Stimulated activated CD4-positive, alpha-beta T cell treated with anti-CD3 and anti-CD28 coated beads, Interleukin-4, amount 100 ng/mL, for 48 hours (primary cell): ENCODE measurements at regions not wholly inside any gene's neighbourhood (a gene's known extent, or its start where the extent isn't known, plus 50 kb on each side); places are given as distances from the start of the nearest gene placed in this dataset.
"Not testable (repeated sequence)": the region's sequence is repeated elsewhere in the genome, so short reads cannot be mapped to it uniquely, and the experiment has no call there.

Source experiments
- DNase-seq, 2 donors: peaks; one replicate each; pipeline ENCODE4 v3.0.0-alpha.2; 2020; ENCODE audit warnings: low read depth in 2 of 2

DNA sequence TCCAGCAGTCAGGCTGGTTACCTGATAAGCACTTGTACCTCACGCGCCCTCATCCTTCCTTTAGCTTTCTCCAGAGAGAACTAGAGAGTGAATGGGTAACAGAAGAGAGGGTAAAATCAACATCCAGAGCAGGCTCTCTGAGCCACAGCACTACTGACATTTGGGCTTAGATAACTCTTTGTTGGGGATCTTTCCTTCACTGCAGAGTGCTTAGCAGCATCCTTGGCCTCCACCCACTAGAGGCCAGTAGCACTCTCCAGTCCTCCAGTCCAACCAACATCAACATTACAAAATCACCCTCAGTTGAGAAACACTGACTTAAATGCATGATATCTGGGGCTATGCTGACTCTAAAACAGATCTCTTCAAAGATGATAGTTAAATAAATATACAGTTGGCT is 220.7 kb downstream of the TACR3 start:
- DNase-seq, result no peak

DNA sequence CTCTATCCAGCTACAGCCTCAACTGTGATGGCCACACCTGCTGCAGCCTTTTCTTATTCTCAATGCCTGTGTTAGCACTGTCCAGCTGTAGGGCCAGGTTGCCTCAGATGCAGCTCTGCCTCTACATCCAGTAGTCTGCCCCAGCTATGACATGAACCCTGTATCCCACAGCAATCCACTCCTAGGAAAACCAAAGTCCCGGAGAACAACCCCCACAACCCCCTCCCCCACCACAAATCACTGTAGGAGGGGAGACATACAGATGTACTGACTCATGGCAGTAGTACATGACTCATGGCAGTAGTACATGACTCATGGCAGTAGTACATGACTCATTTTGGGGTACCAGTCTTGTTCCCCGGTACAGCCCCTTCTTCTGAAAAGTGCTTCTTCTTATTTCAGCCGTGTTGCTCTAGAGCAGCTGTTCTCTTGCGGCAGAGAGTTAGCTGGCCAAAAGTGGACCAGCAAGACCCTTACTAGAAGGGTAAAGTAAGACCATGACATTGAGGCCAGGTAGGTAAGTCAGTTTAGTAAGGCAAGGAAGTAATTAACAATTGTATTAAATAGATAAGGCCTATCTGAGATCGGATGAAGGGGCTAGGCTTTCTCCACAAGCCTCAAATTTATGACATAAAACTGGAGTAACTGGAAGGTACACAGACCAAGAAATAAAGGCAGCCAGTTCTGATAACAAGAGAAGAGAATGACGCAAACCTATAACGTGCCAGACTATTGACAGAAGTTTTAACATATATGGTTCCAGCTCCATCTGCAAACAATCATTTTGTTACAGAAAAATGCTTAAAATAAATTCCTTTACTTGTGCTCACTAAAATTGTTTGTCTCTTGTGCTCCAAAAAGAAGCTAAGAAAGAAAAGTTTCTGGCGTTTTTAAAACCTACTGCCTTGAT is 221.4 kb downstream of the TACR3 start:
- peak in 1 of 2 donors; percentile 2 for DNase-seq

DNA sequence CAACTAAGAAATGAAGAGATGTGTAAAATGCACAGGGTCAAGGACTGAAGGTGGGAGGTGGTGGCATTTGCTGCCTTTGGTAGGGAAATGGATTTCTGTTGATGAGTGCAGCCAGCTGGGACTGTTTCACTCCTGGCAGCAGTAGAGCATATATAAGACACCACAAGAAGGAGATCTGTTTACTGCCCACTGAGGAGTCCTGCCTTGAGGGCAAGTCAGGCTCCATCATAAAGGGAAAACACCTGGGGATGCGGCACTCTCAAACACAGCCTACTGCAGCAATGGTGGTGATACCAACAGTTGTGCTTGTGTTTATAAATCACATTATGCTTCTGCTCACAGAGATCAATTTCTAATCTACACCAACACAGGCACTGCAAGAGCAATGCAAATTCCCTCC is 222.1 kb downstream of the TACR3 start:
- no peak for DNase-seq

DNA sequence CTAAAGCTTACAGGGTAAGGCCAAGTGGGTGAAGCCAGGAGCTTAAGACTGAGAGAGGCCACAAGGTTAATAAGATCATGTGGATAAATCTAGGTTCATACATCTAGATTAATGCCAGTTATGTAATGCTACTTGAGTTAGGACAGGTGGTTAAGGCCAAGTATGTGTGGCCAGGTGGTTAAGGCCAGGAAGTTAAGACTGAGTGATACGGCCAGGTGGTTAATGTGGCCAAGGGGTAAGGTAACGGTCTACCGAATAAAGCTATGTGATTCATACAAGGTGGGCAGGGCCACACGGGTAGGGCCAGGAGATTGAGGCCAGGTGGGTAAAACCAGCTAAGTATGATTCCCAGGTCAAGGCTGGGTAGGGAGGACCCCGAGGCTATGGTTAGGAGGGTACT is 223.0 kb downstream of the TACR3 start:
- no peak for DNase-seq

DNA sequence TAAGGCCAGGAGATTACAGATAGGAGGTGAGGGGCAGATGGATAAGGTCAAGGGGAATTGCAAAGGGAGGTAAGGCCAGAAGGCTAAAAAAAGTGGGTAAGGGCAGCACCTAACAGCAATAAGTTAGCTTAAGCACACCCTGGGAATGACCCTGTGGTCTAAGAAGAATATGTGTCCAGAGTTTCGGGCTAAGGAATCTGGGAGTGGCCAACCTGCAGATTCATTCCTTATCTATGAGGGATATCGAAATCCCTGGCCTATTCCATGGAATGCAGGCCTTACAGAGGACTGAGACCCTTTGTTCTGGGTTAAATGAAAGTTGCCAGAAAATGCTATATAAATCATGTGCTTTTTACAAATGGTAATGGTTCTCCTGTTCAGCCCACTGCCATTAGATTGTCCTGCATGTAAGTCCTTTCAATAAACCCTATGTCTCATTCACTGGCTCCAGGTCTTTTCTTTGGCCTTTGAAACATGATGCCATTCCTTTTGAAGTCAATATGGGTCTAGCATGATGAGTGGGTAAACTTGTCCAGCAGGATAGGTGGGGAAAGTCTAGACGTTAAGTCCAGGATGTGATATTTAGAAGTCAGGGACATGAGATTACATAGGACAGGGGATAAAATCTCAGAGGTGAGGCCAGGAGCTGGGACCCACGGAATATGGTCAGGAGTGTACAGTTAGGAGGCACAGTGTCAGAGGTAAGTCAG is 226.2 kb downstream of the TACR3 start:
- no peak for DNase-seq

DNA sequence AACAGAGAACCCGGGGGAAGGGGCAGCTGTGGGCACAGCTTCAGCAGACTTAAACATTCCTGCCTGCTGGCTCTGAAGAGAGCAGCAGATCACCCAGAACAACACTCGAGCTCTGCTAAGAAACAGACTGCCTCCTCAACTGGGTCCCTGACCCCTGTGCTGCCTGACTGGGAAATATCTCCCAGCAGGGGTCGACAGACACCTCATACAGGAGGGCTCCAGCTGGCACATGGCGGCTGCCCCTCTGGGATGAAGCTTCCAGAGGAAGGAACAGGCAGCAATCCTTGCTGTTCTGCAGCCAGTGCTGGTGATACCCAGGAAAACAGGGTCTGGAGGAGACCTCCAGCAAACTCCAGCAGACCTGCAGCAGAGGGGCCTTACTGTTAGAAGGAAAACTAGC is 234.5 kb downstream of the TACR3 start:
- DNase-seq, result not testable (repeated sequence)

DNA sequence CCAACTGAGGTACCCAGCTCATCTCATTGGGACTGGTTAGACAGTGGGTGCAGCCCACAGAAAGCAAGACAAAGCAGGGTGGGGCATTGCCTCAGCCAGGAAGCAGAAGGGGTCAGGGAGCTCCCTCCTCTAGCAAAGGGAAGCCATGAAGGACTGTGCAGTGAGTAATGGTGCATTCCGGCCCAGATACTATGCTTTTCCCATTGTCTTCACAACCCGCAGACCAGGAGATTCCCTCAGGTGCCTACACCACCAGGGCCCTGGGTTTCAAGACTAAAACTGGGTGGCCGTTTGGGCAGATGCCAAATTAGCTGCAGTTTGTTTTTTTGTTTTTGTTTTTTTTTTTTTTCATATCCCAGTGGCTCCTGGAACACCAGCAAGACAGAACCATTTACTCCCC is 235.3 kb downstream of the TACR3 start:
- DNase-seq, result no peak

DNA sequence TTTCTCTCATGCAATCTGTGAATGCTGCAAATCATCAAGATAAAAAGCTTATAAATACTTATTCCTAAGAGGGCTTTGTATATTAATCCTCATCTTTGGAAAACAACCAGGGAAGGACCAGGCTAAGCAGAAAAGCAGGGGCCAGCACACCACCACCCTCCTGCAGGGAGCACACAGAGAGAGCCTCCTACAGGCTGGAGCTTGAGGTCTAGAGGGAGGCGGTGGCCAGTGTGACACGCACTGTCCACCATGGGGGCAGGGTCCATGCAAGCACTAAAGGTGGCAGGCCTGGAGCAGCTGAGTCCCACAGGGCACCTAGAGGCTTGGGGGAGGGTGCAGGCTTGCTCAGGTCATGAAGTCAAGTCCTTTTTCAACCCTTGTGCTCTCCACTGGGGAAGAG is 236.9 kb downstream of the TACR3 start:
- no peak for DNase-seq

DNA sequence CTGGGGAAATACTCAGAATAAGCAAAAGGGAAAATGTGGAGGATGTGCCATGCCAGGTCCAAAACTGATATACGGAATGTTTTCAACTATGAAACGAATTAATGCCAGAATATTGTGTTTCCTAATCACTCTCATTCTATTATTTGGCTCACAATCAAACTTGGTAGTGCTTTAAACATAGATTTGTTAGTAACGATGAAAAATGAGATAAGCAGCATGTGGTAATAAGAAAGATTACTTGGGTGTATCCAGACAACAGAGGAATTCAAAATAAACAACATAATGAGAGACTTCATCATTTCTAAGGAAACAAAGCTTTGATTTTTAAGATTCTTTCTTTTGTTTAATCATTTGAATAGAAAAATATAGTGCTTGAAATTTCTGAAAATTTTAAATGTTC is 237.3 kb downstream of the TACR3 start:
- DNase-seq, result no peak

DNA sequence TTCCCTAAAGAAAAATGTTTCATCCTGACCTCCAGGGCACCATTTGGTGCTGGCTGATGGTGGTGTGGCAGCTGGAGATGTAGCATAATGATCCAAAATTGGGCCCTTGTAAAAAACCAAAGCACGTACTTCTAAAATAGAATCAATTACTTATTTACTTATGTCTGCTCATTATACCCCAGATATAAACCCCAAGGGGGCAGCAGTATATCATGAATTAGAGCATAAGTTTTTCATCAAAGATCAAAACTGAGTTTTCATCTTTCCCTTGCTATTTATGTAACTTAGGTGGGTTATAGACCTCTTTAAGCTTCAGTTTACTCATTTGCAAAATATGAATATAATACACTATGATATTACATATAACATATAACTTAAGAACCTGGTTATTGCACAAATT is 241.1 kb downstream of the TACR3 start:
- DNase-seq, result no peak

DNA sequence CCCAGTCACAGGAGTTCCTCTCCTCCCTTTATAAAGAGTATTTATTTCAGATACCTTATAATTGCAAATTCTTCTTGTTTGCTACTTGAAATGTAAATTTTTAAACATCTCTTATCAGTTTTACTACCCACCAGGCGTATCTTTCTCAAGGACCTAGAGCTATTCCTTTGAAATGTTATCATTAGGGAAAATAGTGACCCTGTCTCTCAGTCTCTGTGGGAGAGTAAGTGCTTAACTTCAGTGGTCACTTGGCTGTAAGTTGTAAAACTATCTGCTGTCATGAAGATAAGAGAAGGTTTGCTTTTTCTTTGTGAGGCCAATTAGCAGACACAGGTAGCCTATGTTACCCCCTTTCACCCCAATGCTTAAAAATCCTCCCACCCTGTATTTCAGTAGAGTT is 241.6 kb downstream of the TACR3 start:
- DNase-seq, result no peak

DNA sequence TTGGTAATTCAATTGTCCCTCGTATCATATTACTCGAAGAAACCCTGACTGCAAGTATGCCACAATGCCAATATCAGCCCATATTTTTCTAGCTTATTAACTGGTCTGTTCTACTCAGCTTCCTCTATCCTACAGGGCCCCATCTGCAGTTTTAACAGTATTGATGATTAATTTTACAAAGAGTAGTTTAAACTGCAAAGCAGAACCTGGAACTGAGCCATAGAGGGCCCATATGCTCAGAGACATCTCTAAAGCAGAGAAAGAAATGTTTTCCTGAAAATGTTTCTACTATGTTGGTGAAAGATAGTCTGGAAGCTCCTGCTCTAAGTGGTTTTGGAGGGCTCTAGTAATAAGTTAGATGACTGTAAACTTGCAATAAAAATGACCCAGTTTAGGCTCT is 259.4 kb upstream of the CENPE start:
- DNase-seq, result no peak

DNA sequence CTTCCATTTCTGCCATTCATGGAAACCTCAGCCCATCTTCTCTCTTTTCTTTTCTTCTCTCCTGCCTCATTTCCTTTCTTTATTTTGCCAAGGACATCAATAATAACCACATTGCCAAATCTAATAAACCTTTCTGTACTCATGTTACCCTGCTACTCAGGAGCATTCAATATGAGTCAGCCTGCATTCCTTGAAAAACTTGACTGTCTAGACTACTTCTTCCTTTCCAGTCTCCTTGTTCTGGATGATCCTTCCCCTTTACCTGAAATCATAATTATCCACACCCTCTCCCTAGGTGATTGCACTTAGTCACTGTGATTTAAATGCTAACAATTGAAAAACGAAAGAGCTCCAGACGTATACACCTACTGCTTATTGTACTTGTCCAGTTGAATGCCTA is 253.2 kb upstream of the CENPE start:
- no peak for DNase-seq

DNA sequence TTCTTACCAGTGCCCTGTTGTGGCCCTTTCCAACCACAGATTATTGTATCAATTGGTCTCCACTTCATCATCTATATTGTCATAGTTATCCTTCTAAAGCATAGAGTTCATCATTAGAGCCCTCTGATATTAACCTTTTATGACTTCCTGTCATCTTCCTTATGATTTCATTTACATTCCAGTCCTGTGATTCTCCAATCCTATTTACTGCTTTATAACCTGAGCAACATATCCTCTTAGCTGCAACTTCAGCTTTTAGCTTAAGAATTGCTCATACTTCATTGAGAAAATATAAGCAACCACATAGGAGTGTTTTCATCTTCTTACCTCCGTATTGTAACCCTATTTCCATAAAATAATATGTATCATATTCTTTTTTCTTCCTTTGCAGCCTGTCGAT is 252.6 kb upstream of the CENPE start:
- DNase-seq, result no peak

DNA sequence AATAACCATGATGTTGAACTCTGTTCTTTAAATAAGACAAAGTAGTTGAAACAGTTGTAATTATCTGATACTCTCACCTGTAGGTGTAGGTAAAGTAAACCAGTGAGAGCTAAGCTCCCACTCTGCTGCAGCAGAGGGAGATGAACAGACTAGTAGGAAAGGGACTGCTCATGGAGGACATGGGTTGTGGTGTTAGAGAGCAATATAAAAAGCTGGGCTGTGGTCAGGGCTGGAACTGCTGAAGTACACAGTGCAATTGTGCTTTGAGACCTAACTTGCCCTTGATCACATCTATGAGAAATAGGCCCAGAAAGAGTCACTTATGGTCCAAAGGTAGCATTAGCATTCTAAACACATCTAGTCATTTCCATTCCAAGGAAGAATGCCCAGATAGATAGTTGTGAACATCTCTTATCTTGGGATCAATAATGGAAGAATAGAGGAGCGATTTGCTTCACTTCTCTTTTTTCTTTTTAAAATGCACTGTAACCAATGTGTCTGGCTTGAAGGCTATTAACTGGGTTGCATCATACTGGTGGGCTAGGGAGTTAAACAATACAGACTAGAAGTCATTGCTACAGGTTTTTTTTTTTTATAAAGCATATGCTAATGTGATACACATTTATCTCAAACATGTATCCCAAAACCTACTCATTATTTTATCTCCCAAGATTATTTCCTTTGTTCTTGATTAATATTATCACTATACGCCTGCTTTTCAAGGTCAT is 251.3 kb upstream of the CENPE start:
- DNase-seq, result no peak

DNA sequence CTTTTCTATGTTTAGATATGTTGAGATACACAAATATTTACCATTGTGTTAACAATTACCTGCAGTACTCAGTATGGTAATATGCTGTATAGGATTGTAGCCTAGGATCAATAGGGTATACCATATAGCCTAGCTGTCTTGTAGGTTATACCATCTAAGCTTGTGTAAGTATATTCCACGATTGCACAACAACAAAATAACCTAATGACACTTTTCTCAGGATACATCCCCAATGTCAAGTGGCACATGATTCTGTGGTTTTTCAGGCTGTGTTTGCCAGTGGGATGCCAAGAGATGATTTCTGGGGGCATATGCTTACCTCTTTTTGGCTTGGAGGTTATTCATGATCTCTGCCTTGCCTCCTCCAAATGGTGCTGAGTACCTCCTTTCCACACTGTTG is 247.2 kb upstream of the CENPE start:
- no peak for DNase-seq

DNA sequence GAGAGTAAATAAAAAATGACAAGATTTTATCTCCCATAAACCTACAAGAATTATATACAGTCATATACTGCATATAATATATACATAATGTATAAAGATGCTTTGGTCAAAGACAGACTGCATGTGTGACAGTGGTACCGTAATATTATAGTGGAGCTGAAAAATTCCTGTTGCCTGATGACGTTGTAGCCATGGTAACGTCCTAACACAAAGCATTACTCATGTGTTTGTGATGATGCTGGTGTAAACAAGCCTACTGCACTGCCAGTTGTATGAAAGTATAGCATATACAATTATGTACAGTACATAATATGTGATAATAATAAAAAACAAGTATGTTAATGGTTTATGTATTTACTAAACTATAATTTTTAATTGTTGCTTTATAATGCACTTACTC is 245.2 kb upstream of the CENPE start:
- DNase-seq, result no peak

DNA sequence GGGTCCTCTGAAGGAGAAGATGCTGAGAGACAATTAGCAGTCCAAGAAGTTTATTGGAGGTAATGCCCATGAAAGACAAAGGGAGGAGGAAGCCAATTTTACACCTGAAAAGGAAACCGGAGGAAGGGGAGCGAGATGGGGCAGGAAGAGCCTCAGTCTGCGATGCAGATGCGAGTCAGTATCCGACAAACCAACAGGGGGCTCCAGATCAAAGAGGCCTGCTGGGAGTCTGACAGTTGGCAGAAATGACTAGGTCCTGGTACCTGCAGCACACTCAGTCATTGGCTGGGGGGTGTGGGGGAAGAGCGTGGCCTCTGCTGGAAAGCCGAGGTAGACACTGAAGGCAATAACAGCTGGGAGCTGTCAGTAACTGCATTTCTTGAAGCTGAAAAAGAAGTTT is 231.1 kb upstream of the CENPE start:
- DNase-seq, result no peak

DNA sequence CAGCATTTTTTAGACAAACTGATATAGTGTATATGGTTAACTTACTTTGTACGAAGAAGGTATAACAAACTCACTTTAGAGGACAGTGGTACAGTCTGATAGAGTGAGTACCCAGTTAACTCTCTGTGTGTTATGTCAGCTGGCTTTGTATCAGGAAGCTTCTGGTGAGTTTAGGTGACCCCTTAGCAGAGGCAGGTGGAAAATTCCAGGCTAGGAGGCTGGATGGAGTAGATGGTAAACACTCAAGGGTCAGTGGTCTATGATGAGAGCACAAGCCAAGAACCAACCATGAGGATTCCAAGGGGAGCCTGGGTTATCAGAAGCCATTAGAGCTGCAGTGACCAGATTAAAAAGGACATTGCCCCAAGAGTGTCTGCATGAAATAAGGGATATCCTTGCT is 227.3 kb upstream of the CENPE start:
- no peak for DNase-seq

DNA sequence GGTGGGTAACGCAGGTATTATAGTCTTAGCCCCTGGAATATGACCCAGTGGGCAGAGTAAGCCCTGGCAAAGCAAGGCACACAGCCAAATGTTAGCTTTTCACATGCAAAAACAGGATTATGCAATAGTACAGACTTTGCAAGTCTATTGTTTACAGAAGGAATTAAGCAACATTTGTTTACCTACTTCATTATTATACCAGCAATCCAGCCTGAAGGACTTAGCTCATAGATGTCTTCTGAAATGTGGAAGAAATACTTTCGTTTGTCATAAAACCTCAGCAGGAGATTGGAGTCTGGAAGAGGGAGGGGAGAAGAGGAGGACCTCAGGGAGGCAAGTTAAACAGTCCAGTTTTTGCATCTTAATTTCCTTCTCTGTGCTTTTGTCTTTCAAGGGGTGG is 226.7 kb upstream of the CENPE start:
- DNase-seq, result no peak

DNA sequence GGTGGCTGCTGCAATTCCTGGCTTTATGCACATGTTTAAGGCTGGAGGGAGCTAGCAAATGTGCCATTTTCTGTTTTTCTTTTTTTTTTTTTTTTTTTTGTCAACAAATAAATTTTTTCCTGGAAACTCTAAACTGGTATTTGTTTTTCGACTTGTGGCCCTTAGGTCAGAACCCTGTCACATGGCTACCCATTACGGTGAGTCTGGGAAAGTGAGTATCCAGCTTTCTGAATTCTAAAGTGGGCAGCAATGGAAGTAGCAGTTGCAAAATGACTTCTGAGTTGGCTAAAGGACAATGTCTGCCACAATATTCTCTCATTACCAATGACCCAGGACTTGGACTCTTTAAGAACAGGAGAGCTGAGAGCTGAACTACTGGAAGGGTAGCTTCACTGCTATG is 225.1 kb upstream of the CENPE start:
- no peak for DNase-seq

DNA sequence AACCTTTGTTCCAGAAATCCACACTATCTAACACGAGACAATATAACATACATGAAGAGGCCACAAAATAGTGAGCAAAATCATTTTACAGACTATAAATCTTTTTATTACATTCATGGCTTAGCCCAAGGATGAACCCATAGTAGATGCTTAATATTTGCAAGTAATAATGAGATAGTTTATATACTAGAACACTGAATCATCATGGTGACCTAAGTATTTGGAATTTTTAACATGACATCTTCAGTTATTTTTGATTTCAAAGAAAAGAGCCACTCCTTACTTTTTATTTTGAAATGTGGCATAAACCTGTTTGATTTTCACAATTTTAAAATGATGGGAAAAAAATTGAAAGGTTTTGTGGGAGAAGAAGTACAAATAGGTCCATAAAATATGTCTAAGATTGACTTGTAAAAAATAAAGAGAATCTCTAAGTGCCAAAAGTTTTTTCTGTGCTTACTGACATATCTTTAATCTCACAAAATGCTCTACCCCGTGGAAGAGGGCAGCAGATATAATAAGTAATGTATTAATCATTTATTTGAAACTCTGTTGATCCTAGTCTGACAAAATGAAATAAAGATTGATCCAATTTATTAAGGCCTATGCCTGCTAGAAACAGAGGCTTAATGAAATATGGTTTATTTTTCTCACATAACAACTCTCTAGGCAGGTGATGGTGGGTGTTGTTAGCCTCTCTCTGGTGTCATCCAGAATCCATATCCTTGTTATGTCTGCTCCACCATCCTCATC is 224.5 kb upstream of the CENPE start:
- no peak for DNase-seq
